GM19324 (cell line): ENCODE measurements at regions not wholly inside any gene's neighbourhood (a gene's known extent, or its start where the extent isn't known, plus 50 kb on each side); places are given as distances from the start of the nearest gene placed in this dataset.
A peak's percentile ranks its signal among the peaks of the same experiment; 100 is the strongest.
"Not testable (repeated sequence)": the region's sequence is repeated elsewhere in the genome, so short reads cannot be mapped to it uniquely, and the experiment has no call there.

ENCODE experiments used
- ATAC-seq: cut with Tn5 transposase; IDR thresholded peaks from one replicate; pipeline ENCODE4 v1.9.1; 2021; ENCODE audit warnings: mild to moderate bottlenecking, moderate library complexity; ENCODE audit not compliant: unreplicated experiment, low FRiP score

DNA sequence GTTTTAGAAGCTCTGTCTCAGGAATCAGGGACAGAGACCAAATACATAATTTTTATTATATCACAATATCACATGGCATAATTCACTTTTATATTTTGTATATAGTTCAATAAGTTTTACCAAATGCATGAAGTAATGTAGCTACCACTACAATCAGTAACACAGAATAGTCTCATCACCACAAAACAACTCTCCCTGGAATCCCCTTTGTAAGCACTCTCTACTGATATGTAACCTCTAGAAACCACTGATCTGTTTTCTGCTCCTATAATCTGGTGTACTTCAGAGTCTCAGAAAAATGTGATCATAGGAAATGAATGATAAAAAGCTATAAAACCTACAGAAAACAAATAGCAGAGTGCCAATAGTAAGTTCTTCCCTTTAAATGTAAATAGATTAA lies 1465.9 kb downstream of the SPATA31A7 start:
- ATAC-seq, result not testable (repeated sequence)

DNA sequence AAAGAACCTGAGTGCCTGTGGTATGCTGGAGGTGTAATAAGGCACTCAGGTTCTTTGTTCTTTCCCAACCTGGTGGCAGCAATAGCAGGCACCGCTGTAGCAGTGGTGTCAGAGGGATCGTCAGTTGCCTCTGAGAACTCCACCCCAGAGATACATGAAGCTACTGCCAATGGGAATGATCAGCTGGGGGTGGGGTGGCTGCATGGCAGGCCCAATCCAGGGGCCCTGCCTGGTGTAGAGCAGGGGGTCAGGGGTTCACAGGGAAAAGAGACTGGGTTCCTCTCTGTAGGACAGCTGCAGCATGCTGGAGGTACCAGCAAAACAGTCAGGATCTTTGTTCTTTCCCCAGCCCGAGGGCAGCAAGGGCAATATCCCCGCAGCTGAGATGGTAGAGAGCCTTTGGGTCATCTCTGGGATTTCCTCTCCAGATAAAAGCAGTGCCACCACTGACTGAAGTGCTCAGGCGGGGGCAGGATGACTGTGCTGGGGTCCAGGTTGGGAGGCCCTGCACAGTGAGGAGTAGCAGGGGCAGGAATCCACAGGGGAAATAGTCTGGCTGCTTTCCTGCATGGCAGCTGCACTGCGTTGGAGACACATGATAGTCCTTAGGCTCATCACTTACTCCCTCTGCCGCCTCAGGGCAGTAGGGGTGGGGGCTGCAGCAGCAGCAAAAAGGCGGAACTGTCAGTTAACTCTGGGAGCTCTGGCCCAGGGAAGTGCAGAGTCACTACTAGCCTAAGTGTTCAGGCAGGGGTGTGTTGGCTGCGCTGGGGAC lies 1473.1 kb downstream of the SPATA31A7 start:
- ATAC-seq, result not testable (repeated sequence)

DNA sequence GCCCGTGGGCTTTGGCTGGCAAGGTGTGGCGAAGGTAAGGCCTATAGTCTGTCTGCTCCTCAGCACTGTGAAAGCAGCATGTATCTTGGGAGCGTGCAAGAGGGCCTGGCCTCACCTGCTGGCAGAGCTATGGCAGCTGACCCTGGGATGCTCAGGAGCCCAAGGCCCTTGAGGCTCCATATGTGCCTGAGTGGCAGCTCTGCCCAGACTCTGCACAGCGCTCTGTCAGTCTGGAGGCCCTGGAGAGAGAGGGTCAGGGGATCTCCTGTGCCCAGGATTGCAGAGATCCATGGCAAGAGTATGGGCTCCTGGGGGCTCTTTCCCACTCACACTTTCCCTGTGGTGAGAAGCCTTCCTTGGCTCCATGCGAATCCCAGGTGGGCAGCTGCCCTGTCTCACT lies 1473.7 kb downstream of the SPATA31A7 start:
- ATAC-seq, result not testable (repeated sequence)

DNA sequence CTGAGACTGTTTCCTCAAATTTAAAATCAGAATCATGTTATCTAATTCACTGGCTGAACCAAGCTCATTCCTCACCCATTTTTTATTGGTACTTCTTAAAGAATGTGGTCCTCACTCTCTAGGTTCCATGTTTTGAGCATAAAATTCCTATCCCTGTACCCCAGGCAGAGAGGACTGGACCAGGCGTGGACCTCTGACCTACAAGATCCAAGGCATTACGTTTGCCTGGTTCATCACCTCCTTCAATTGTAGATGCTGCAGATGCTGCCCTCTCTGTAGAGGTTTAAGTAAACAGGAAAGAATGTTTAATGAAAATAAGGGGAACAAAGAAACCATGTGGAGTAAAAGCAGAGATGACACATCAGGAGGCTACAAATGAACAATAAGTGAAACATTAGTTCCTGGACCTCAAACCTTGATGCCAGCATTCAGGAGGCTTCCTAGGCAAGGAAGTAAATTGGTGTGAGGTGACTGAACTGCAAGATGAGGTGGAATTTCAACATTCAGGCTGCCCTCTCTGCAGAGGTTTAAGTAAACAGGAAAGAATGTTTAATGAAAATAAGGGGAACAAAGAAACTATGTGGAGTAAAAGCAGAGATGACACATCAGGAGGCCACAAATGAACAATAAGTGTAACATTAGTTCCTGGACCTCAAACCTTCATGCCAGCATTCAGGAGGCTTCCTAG lies 1477.4 kb downstream of the SPATA31A7 start:
- not testable (repeated sequence) for ATAC-seq

DNA sequence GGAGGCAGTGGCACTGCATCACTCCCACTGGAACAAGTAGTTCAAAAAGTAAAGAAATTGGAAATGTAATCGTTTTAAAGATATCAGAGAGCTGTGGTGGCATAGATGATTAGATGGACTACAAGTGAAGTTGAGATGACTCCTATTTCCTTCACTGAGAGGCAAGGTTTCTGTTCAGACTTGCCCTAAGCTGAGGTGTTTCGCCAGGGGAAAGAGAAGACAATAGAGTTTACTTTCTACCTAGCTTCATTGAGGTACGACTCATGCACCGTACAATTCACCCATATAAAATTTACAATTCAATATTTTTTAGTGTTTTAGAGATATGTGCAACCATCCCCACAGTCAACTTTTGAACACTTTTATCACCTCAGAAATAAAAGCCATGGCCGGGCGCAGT lies 1487.2 kb downstream of the SPATA31A7 start:
- ATAC-seq, result not testable (repeated sequence)

DNA sequence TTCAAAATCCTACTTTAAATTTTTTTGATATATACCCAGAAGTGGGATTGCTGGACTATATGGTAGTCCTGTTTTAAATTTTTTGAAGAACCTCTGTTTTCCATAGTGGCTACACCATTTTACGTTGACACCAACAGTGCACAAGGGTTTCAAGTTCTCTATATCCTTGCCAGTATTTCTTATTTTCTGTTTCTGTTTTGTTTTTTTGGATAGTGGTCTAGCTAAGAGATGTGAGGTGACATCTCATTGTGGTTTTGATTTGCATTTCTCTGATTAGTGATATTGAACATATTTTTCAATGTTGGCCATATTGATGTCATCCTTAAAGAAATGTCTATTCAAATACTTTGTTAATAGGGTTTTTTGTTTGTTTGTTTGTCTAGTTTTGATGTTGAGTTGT lies 1488.5 kb downstream of the SPATA31A7 start:
- peak; percentile 69 for ATAC-seq

DNA sequence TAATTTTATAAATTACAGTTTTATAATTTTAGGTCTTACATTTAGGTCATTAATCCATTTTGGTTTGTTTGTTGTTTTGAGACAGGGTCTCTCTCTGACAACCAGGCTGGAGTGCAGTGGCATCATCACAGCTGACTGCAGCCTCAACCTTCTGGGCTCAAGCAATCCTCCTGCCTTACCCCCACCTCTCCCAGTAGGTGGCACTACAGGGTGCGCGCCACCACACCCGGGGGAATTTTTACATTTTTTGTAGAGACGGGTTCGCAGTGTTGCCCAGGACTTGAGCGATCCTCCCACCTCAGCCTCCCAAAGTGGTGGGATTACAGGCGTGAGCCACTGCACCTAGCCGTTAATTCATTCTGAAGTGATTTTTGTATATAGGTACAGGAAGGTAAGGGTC lies 1489.2 kb downstream of the SPATA31A7 start:
- ATAC-seq, result not testable (repeated sequence)

DNA sequence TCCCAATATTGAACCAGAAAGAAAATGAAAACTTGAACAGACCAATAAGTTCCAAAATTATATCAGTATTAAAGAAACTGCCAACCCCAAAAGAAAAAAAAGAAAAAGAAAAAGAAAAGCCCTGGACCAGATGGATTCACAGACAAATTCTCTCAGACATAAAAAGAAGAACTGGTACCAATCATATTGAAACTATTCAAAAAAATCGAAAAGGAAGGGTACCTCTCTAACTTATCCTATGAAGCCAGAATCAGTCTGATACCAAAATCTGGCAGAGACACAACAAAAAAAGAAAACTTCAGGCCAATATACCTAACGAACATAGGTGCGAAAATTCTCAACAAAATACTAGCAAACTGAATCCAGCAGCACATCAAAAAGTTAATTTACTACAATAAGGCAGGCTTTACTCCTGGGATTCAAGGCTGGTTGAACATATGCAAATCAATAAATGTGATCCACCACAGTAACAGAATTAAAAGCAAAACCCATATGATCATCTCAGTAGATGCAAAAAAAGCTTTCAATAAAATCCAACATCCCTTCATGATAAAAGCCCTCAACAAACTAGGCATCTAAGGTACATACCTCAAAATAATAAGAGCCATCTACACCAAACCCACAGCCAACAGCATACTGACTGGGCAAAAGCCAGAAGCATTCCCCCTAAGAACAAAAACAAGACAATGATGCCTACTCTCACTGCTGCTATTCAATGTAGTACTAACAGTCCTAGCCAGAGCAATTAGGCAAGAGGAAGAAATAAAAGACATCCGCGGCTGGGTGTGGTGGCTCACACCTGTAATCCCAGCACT lies 1495.2 kb downstream of the SPATA31A7 start:
- ATAC-seq, result peak; percentile 77

DNA sequence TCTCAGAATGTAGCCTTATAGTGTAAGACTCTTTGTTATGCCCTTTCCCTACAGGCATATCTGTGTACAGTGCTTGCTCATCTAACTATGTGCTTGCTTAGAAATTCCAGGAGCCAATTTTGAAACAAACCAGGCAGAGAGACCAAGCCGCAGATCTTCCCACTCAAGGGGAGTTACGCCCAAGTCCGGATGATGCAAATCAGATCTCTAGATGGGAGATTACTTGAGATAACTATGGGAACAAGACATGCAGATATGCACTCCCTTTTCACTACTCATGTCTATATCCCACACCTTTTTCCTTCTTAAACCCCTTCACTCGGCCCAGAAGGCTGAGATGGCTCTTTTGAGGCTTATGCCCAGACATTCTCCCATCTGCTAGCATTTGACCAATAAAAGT lies 1496.5 kb downstream of the SPATA31A7 start:
- not testable (repeated sequence) for ATAC-seq

DNA sequence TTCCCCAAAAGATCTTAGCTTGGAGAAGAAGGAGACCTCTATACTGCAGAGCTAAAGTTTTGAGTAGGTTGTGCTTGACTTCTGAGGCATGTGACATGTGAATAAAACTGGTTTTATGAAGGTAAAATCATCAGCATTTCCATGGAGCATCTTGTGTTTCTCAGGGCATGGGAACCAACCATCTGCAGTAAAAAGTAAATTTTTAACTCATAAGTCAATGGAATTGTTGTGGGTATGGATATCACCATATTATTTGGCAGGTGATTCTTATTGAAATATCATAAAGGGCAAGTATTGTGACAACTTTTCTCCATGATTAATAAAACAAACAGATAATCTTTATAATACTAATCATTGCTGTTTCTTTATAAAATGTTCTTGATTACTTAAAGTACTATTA lies 1503.2 kb downstream of the SPATA31A7 start:
- not testable (repeated sequence) for ATAC-seq

DNA sequence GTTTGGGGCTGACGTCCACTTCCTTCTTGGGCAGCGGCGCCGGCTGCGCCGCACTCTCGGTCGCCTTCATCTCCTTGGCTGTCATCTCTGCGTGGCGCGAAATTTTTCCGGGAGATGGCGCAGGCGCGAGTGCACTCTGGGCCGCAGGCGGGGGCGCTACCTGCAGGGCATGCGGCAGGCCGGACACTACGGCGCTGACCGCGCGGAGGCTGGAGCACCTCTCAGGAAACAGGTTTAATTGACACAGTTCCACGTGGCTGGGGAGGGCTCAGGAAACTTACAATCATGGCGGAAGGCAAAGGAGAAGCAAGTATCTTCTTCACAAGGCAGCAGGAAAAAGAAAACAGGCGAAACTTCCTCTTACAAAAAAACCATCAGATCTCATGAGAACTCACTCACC lies 1521.5 kb downstream of the SPATA31A7 start:
- not testable (repeated sequence) for ATAC-seq

DNA sequence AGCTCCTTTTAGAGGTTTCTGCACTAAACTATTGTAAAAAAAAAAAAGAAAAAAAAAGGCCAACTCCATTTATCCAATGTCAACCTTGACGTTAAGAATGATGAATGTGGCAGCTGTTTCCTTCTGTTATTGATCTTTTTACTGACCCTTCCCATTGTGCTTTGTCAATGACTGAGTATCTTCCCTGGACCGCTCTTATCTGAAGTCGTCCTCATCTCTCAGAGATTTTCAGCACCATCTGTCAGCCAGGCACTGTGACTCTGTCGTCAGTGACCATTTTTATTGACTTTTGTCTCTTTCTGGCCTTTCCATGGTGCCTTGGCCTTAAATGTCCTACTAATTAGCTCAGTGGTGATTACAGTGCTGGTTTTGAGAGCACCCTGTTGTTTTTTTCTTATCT lies 1535.7 kb downstream of the SPATA31A7 start:
- ATAC-seq, result not testable (repeated sequence)

DNA sequence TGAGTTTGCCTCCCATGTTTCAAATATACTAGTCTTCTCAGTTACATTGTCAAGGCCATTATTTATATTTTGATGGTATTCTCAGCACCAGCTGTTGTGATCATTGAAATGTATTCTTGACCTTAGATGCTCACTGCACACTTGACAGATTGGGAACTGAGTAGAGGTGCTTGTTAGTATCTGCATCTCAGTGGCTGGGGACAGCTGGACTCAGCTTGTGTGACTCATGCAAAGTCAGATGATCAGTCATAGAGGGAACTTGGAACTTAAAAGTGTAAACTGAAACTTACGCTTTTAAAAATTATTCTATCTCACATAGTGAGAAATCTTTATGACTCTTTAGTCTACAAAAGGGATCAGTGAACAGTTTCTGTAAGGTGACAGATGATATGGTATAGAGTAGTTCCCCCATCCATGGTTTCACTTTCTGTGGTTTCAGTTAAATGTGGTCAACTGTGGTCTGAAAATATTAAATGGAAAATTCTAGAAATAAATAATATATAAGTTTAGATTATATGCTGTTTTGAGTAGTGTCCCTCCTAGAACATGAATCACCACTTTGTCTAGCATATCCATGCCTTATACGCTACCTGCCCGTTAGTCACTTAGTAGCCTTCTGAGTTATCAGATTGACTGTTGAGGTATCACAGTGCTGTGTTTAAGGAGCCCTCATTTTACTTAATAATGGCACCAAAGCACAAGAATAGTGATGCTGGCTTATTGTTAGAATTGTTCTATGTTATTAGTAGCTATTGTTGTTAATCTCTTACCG lies 1540.6 kb downstream of the SPATA31A7 start:
- ATAC-seq, result peak; percentile 99

DNA sequence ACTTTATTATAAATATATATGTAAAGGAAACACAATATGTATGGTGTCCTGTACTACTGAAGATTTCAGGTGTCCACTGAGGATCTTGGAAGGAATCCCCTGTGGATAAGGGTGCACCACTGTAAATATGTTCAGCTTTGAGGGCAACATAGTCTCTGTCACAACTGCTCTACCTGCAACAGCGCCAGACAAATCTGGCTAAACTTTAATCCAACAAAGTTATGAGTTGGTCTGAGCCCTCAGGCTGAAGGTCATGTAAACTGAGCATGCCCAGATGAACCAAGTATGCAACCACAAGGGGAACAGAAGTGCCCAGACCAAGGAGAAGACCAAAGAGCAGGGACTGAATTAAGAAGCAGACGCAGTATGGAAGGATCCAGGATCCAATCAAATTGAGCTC lies 1541.2 kb downstream of the SPATA31A7 start:
- ATAC-seq, result not testable (repeated sequence)

DNA sequence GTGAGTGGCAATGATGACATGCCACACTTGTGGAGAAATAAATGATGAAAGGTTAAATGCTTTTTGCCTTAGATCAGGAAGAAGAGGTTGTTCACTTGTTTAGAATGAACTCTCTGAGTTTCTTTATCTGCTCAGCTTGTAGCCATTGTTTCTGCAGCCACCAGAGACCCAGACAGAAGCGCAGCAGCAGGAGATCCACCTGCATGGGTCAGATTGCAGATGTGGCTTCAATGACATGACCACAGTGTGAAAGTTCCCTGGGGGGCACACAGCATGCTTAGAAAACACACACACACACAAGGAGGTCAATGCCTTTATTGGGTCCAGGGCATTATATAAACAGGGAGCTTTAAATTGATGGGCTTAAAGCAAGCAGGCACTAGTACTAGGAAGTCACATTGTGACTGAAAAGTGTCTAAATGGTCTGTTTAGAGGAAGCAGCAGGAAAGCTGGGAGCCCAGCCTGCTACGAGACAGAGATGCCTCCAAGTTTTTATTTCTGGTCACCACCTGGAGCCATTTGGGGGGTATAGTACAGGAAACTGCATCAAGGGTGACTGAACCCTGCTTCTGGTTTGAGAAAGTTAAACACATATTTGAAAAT lies 1547.3 kb downstream of the SPATA31A7 start:
- ATAC-seq, result not testable (repeated sequence)

DNA sequence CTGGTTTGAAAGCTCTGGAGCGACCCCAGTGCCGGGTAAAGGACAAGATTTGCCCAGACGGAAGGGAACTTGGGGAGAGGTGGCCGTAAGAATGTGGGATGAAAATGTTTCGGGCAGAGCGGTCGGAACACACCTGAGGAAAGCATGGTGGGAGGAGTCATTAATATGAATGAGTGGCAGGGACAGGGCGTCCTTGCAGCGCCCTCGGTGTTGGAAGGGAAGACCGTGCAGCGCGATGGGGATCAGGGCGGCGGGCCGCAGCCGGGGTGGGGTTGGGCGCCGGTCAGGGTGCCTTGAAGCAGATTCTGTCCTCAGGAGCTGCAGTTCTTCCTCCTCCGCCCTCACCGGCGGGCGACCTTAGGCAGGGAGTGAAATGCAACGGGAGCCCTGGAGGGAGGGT lies 1548.1 kb downstream of the SPATA31A7 start:
- not testable (repeated sequence) for ATAC-seq

DNA sequence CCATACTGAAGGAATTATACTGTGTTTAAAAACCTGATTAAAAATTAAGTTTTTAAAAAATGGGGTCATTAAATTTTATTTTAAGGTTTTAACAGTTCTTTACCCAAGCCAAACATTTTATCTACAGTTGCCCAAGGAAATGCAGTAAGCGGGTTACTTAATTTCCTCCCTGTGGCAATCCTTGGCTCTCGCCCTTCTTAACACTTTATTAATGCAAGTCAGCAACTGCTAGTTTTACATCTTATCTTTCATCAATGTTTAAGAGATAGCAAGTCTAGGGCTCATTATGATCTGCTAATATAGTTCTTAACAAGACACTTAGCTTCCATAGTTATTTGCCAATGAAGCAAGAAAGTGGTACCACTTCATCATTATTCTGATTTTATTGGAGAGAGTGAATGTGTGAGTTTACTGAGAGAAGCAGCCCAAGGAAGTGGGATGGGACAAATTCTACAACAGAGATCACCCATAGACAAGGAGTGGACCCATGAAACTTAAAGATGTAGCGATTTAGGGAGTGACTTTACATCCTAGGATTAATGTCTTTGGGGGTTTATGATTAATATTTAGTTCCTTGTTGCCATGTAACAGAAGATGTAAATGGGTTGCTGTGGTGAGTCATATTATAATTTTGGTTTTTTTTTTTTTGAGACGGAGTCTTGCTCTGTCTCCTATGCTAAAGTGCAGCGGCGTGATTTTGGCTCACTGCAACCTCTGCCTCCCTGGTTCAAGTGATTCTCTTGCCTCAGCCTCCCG lies 1556.1 kb downstream of the SPATA31A7 start:
- ATAC-seq, result not testable (repeated sequence)
